SJSA1 (cell line): ENCODE measurements at regions not wholly inside any gene's neighbourhood (a gene's known extent, or its start where the extent isn't known, plus 50 kb on each side); places are given as distances from the start of the nearest gene placed in this dataset.
"Not testable (repeated sequence)": the region's sequence is repeated elsewhere in the genome, so short reads cannot be mapped to it uniquely, and the experiment has no call there.

Source experiments
- DNase-seq, 2 experiments: peaks; one replicate each; pipeline ENCODE4 v3.0.0-alpha.2; 2015 to 2020; ENCODE audit warnings: low spot score in 2 of 2, low read depth in 1 of 2
- H3K27ac ChIP-seq: fragments of 250-450 bp; sonication (Bioruptor Pico); 2 replicates; pipeline ENCODE4 v1.5.1; 2020; ENCODE audit warnings: mild to moderate bottlenecking, moderate library complexity
- H3K27me3 ChIP-seq: fragments of 250-450 bp; sonication (Bioruptor Pico); replicated peaks from 2 replicates; pipeline ENCODE4 v1.5.1; 2020; ENCODE audit warnings: mild to moderate bottlenecking, moderate library complexity
- H3K36me3 ChIP-seq: fragments of 250-450 bp; sonication (Bioruptor Pico); 2 replicates; pipeline ENCODE4 v1.5.1; 2020; ENCODE audit warnings: mild to moderate bottlenecking
- H3K4me1 ChIP-seq: fragments of 250-450 bp; sonication (Bioruptor Pico); replicated peaks from 2 replicates; pipeline ENCODE4 v1.6.1; 2021; ENCODE audit warnings: mild to moderate bottlenecking
- H3K4me3 ChIP-seq: fragments of 250-450 bp; sonication (Bioruptor Pico); 2 replicates; pipeline ENCODE4 v1.5.1; 2020; ENCODE audit warnings: mild to moderate bottlenecking
- H3K9me3 ChIP-seq: fragments of 250-450 bp; sonication (Bioruptor Pico); replicated peaks from 2 replicates; pipeline ENCODE4 v1.5.1; 2020; ENCODE audit warnings: mild to moderate bottlenecking

DNA sequence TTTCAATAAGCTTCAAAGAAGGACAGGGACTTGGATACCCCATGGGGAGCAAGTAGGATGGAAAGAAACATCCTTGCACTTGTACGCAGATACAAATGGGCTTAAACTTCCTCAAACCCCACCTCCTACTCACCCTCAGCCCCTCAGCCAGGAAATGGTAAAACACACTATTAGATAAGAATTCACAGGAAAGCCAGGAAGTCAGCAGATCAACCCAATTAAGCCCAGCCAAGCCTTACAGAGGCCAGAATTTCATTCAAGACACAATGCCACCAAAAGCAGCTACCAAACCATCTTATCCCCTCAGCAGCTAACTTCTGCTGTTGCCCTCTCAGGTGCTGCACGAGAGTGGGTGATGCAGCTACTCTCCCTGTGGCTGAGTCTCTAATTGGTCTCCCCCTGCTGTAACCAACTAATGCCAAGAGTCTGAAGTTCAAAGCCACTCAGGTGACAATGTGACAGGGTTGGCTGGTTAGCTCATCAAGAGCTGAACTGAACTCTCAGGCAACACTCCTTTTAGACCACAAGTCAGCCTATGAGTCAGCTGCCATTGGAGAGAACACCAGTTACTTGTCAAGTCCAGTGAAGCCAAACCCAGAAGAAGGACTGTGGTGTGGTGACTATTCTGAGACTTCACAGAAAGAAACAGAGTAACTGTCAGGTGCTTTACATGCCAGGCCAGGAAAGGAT is 201.9 kb downstream of the ZNF608 start:
- Histone ChIP-seq H3K36me3 (no peaks in the 10 kb centered on the region), H3K27me3 (no peaks in the 10 kb centered on the region), H3K4me3 (no peak overlapping the region), H3K27ac (no peak overlapping the region), H3K9me3 (no peaks in the 10 kb centered on the region), H3K4me1 (no peaks in the 10 kb centered on the region)
- DNase-seq, result no peak

DNA sequence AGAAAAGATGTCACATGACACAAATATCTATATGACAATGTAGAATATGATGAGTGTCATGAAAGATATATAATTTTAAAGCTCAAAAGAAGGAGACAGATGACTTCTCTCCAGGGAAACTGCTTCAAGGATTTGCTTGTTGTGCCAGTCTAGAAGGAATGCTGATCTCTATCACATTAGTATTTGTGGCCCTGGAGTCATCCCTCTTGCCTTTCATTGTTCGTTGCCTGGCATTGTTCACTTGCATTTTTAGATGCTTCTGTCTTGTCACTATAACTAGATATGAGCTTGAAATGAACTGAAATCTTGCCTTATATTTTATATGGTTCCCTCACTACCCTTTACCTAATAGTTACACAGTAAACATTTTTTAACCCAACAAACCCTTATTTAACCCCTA is 207.5 kb downstream of the ZNF608 start:
- no peaks in the 10 kb centered on the region for H3K9me3 ChIP-seq
- no peaks in the 10 kb centered on the region for H3K4me1 ChIP-seq
- DNase-seq, result no peak
- no peaks in the 10 kb centered on the region for H3K27me3 ChIP-seq
- no peak overlapping the region for H3K27ac ChIP-seq
- no peaks in the 10 kb centered on the region for H3K36me3 ChIP-seq
- no peak overlapping the region for H3K4me3 ChIP-seq

DNA sequence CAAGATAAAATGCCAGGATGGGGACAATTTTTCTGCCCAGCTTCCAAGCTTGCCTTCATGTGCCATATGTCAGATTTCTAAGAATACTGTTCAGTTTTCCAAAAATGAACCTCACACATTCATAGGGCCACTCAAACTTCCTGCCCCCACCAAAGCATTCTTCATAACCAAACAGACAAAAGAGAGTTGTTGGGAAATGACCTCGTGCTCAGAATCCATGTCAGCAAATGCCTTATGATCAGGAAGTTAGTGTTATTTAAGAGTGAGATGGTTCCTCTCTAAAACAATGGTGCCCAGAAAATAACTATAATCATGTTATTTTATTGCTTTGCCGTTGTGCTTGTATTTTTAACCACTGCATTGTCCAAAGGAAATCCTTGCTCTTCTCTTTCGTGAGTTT is 208.2 kb downstream of the ZNF608 start:
- H3K27me3 ChIP-seq, result no peaks in the 10 kb centered on the region
- no peak for DNase-seq

DNA sequence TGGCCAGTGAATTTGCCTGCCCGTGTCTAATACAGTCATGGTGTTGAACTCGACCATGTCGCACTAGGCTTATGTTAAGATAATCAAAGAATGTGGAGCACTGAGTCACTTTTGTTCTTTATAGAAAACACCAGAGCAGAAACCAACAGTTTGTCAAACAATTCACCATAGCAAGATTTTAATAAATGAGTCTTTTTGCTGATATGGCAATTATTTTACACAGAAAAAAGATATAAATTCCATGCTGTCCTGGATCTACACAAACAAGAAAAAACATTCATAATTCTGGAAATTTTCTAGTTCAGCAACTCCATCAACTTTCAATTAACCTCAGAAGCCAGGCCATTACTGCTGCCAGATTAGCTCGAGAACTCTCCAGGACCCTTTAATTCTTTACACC is 208.9 kb downstream of the ZNF608 start:
- H3K36me3 ChIP-seq, result no peaks in the 10 kb centered on the region
- no peaks in the 10 kb centered on the region for H3K4me1 ChIP-seq
- H3K4me3 ChIP-seq, result no peak overlapping the region
- no peak overlapping the region for H3K27ac ChIP-seq
- DNase-seq, result no peak
- H3K9me3 ChIP-seq, result no peaks in the 10 kb centered on the region
- H3K27me3 ChIP-seq, result no peaks in the 10 kb centered on the region

More for the DNA sequence above, 208.2 kb downstream of the ZNF608 start:
- H3K4me1 ChIP-seq, result no peaks in the 10 kb centered on the region
- H3K27ac ChIP-seq, result no peak overlapping the region
- no peak overlapping the region for H3K4me3 ChIP-seq
- no peaks in the 10 kb centered on the region for H3K36me3 ChIP-seq
- no peaks in the 10 kb centered on the region for H3K9me3 ChIP-seq

- Histone ChIP-seq H3K36me3 (no peaks in the 10 kb centered on the region), H3K4me3 (no peak overlapping the region), H3K4me1 (no peaks in the 10 kb centered on the region), H3K9me3 (no peaks in the 10 kb centered on the region), H3K27ac (no peak overlapping the region), H3K27me3 (no peaks in the 10 kb centered on the region)
- DNase-seq, result no peak
Measured at GRCh38 chr5:124537107-124537506, 209.3 kb downstream of the ZNF608 start.

DNA sequence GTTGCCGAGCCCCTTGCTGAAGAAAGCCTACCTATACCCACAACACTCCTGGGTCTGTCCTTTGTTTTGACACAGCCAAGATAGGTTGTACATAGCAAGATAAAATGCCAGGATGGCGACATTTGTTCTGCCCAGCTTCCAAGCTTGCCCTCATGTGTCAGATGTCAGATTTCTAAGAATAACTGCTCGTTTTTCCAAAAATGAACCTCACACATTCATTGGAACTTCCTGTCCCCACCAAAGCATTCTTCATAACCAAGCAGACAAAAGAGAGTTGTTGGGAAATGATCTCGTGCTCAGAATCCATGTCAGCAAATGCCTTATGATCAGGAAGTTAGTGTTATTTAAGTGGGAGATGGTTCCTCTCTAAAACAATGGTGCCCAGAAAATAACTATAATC is 210.1 kb downstream of the ZNF608 start:
- H3K36me3 ChIP-seq, result no peaks in the 10 kb centered on the region
- H3K27me3 ChIP-seq, result no peaks in the 10 kb centered on the region
- no peak overlapping the region for H3K27ac ChIP-seq
- DNase-seq, result no peak
- H3K4me1 ChIP-seq, result no peaks in the 10 kb centered on the region
- H3K4me3 ChIP-seq, result no peak overlapping the region
- H3K9me3 ChIP-seq, result no peaks in the 10 kb centered on the region

DNA sequence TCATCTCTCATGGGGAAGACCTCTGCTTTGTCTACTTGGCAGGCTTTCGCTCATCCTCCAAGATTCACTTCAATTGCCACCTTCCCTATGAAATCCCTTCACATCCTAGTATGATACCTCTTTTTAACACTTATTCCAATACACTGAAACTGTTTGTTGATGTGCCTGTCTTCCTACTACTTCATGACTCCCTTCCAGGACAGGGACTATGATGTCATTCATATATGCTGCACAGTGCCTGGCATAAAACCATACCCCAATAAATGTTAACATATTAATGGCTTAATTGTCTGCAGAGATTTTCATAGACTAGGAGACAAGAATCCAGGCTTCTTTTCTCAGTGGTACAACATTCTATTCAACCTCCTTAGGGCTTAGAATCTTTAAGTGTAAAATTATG is 215.5 kb downstream of the ZNF608 start:
- H3K4me3 ChIP-seq, result no peak overlapping the region
- H3K4me1 ChIP-seq, result no peaks in the 10 kb centered on the region
- no peaks in the 10 kb centered on the region for H3K36me3 ChIP-seq
- no peaks in the 10 kb centered on the region; the same call in 1 of the 2 replicates for H3K27me3 ChIP-seq
- H3K27ac ChIP-seq, result no peak overlapping the region
- no peaks in the 10 kb centered on the region for H3K9me3 ChIP-seq
- no peak for DNase-seq

DNA sequence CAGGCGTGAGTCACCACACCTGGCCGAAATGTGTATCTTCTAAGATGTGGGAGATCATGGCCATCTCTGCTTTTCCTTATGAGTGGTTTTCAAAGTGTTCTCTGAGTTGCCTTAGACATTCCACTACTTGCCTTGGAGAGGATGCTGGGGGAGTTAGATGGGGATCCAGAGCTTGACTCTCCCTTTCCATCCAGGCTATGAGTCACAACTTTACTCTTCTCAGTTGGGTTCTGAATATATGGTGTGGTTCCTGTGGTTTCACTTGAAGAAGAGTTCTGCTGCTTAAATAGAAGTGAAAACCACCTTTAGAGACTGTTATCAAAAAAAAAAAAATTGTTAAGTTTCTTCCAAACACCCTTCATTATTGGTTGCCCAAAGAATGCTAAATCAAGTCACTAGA is 217.6 kb downstream of the ZNF608 start:
- H3K4me3 ChIP-seq, result no peak overlapping the region
- no peak for DNase-seq
- no peaks in the 10 kb centered on the region for H3K36me3 ChIP-seq
- H3K27ac ChIP-seq, result no peak overlapping the region
- no peaks in the 10 kb centered on the region for H3K4me1 ChIP-seq
- no peaks in the 10 kb centered on the region; the same call in 1 of the 2 replicates for H3K27me3 ChIP-seq
- H3K9me3 ChIP-seq, result no peaks in the 10 kb centered on the region

- DNase-seq, result no peak
- Histone ChIP-seq H3K4me1 (no peaks in the 10 kb centered on the region), H3K27me3 (no peaks in the 10 kb centered on the region; the same call in 1 of the 2 replicates), H3K4me3 (no peak overlapping the region), H3K27ac (no peak overlapping the region), H3K9me3 (no peaks in the 10 kb centered on the region), H3K36me3 (no peaks in the 10 kb centered on the region)
Measured at GRCh38 chr5:124527220-124527991, 219.0 kb downstream of the ZNF608 start.

DNA sequence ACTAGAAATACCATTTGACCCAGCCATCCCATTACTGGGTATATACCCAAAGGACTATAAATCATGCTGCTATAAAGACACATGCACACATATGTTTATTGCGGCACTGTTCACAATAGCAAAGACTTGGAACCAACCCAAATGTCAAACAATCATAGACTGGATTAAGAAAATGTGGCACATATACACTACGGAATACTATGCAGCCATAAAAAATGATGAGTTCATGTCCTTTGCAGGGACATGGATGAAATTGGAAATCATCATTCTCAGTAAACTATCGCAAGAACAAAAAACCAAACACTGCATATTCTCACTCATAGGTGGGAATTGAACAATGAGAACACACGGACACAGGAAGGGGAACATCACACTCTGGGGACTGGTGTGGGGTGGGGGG is 220.4 kb downstream of the ZNF608 start:
- H3K9me3 ChIP-seq, H3K27me3 ChIP-seq, H3K36me3 ChIP-seq, DNase-seq, H3K4me3 ChIP-seq, H3K27ac ChIP-seq, H3K4me1 ChIP-seq: not testable (repeated sequence)

DNA sequence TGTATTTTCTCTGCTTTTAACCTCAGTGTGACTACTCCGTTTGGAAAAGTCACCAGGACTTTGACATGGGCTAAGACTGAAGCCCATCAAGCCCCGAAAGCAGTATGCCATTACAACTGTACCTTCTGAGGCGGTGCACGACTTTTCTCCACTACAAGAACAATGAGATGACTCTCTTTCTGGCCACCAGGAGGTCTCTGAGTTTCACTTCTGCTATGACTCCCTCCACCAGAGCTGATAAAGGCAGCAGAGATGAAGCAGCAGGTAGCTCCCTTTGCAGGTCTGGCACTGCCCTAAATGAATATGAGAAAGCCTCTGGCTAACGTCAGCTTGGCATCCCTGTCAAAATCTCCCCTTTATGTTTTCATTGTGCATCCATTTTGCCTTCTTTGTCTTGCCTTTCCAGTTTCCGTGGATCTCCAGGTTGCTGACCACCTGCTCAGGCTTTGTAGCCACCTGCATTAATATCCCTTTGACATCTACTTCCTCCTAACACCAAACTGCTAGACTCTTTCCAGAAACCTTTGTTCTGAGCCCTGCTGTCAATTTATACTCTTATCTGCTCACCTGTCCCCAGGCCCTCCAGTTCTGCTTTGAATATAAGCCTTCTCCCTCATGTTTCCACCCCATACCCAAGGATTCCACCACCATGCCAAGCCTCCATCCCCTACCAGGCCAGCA is 221.7 kb downstream of the ZNF608 start:
- Histone ChIP-seq H3K9me3 (no peaks in the 10 kb centered on the region), H3K4me1 (peaks cover 2% of the 10 kb centered on the region), H3K36me3 (no peaks in the 10 kb centered on the region), H3K27me3 (no peaks in the 10 kb centered on the region; the same call in 1 of the 2 replicates), H3K27ac (no peak overlapping the region), H3K4me3 (no peak overlapping the region)
- DNase-seq, result no peak

- Histone ChIP-seq H3K4me3 (no peak overlapping the region), H3K27me3 (no peaks in the 10 kb centered on the region; the same call in 1 of the 2 replicates), H3K36me3 (no peaks in the 10 kb centered on the region), H3K4me1 (peaks cover 8% of the 10 kb centered on the region), H3K9me3 (no peaks in the 10 kb centered on the region), H3K27ac (no peak overlapping the region)
- DNase-seq, result no peak
Measured at GRCh38 chr5:124523897-124524296, 222.5 kb downstream of the ZNF608 start.

- Histone ChIP-seq H3K36me3 (no peaks in the 10 kb centered on the region), H3K4me1 (peaks cover 8% of the 10 kb centered on the region), H3K9me3 (no peaks in the 10 kb centered on the region), H3K4me3 (no peak overlapping the region), H3K27ac (no peak overlapping the region), H3K27me3 (no peaks in the 10 kb centered on the region; the same call in 1 of the 2 replicates)
- no peak for DNase-seq
Measured at GRCh38 chr5:124522992-124523391, 223.4 kb downstream of the ZNF608 start.
